H9 (cell line): ENCODE measurements at regions not wholly inside any gene's neighbourhood (a gene's known extent, or its start where the extent isn't known, plus 50 kb on each side); places are given as distances from the start of the nearest gene placed in this dataset.

Experiments used
- DNase-seq: peaks from one replicate; pipeline ENCODE4 v3.0.0-alpha.2; 2017
- H2AFZ ChIP-seq: one replicate; pipeline ENCODE4 v1.6.1; 2013; ENCODE audit warnings: mild to moderate bottlenecking, low read length, control low read depth, moderate library complexity
- H2AK5ac ChIP-seq: 2 replicates; pipeline ENCODE4 v1.6.1; 2013; ENCODE audit warnings: low read length, control low read depth, mixed read lengths; ENCODE audit not compliant: insufficient read length
- H2BK120ac ChIP-seq: one replicate; pipeline ENCODE4 v1.6.1; 2013; ENCODE audit warnings: low read depth, mild to moderate bottlenecking, low read length, control low read depth, inconsistent platforms; ENCODE audit not compliant: poor library complexity, severe bottlenecking
- H2BK12ac ChIP-seq: 2 replicates; pipeline ENCODE4 v1.6.1; 2013; ENCODE audit warnings: low read length, control low read depth, mixed read lengths, low read depth; ENCODE audit not compliant: insufficient read length
- H2BK15ac ChIP-seq: 2 replicates; pipeline ENCODE4 v1.6.1; 2013; ENCODE audit warnings: low read depth, low read length, control low read depth
- H2BK20ac ChIP-seq: one replicate; pipeline ENCODE4 v1.6.1; 2013; ENCODE audit warnings: low read depth, mild to moderate bottlenecking, low read length, control low read depth, inconsistent platforms; ENCODE audit not compliant: poor library complexity, severe bottlenecking
- H2BK5ac ChIP-seq: 2 replicates; pipeline ENCODE4 v1.6.1; 2013; ENCODE audit warnings: low read length, control low read depth, mixed read lengths; ENCODE audit not compliant: insufficient read length
- H3K14ac ChIP-seq: 2 replicates; pipeline ENCODE4 v1.6.1; 2013; ENCODE audit warnings: low read length, control low read depth; ENCODE audit not compliant: insufficient read depth
- H3K18ac ChIP-seq: 2 replicates; pipeline ENCODE4 v1.6.1; 2013; ENCODE audit warnings: low read depth, mild to moderate bottlenecking, mixed read lengths, low read length, control low read depth; ENCODE audit not compliant: insufficient read length
- H3K23ac ChIP-seq: 2 replicates; pipeline ENCODE4 v1.6.1; 2013; ENCODE audit warnings: low read length, control low read depth, mixed read lengths, low read depth; ENCODE audit not compliant: insufficient read length
- H3K23me2 ChIP-seq: 2 replicates; pipeline ENCODE4 v1.6.1; 2013; ENCODE audit warnings: low read depth, mild to moderate bottlenecking, mixed read lengths, low read length, control low read depth; ENCODE audit not compliant: insufficient read length, poor library complexity, severe bottlenecking
- H3K27ac ChIP-seq: 2 replicates; pipeline ENCODE4 v1.5.1; 2013; ENCODE audit warnings: low read length, control low read depth, mixed read lengths, low read depth; ENCODE audit not compliant: insufficient read length
- H3K27me3 ChIP-seq: 2 replicates; pipeline ENCODE4 v1.6.1; 2013; ENCODE audit warnings: low read length, control low read depth, inconsistent platforms; ENCODE audit not compliant: insufficient read depth
- H3K4ac ChIP-seq: 2 replicates; pipeline ENCODE4 v1.6.1; 2013; ENCODE audit warnings: low read depth, mild to moderate bottlenecking, control low read depth, inconsistent platforms, low read length, moderate library complexity
- H3K4me1 ChIP-seq: 2 replicates; pipeline ENCODE4 v1.6.1; 2013; ENCODE audit warnings: low read length, control low read depth, inconsistent platforms; ENCODE audit not compliant: insufficient read depth
- H3K4me2 ChIP-seq: 2 replicates; pipeline ENCODE4 v1.6.1; 2013; ENCODE audit warnings: low read length, control low read depth, mixed read lengths; ENCODE audit not compliant: insufficient read length, insufficient read depth
- H3K56ac ChIP-seq: 2 replicates; pipeline ENCODE4 v1.6.1; 2013; ENCODE audit warnings: low read depth, mild to moderate bottlenecking, mixed read lengths, low read length, control low read depth; ENCODE audit not compliant: insufficient read length
- H3K79me1 ChIP-seq: 2 replicates; pipeline ENCODE4 v1.6.1; 2013; ENCODE audit warnings: low read depth, mild to moderate bottlenecking, moderate library complexity, low read length, control low read depth, inconsistent platforms; ENCODE audit not compliant: insufficient read depth, poor library complexity, severe bottlenecking
- H3K79me2 ChIP-seq: 2 replicates; pipeline ENCODE4 v1.6.1; 2013; ENCODE audit warnings: low read length, control low read depth, inconsistent platforms; ENCODE audit not compliant: insufficient read depth
- H3K9ac ChIP-seq: 2 replicates; pipeline ENCODE4 v1.6.1; 2013; ENCODE audit warnings: low read length, control low read depth, mixed read lengths; ENCODE audit not compliant: insufficient read length; ENCODE audit errors: extremely low read depth
- H3K9me3 ChIP-seq: one replicate; pipeline ENCODE4 v1.6.1; 2013; ENCODE audit warnings: low read depth, low read length, inconsistent platforms; ENCODE audit not compliant: control insufficient read depth
- H3T11ph ChIP-seq: one replicate; pipeline ENCODE4 v1.6.1; 2013; ENCODE audit warnings: mild to moderate bottlenecking, low read length, control low read depth, inconsistent platforms
- H4K20me1 ChIP-seq: one replicate; pipeline ENCODE4 v1.6.1; 2013; ENCODE audit not compliant: control insufficient read depth, insufficient read length, insufficient read depth
- H4K5ac ChIP-seq: 2 replicates; pipeline ENCODE4 v1.6.1; 2013; ENCODE audit warnings: low read depth, mild to moderate bottlenecking, mixed read lengths, low read length, control low read depth; ENCODE audit not compliant: insufficient read length
- H4K8ac ChIP-seq: replicated peaks from 2 replicates; pipeline ENCODE4 v1.6.1; 2013; ENCODE audit warnings: low read length, control low read depth, mixed read lengths, low read depth; ENCODE audit not compliant: insufficient read length
- H4K91ac ChIP-seq: 2 replicates; pipeline ENCODE4 v1.6.1; 2013; ENCODE audit warnings: low read depth, mild to moderate bottlenecking, moderate library complexity, mixed read lengths, low read length, control low read depth; ENCODE audit not compliant: insufficient read length
- H3K27ac Mint-ChIP-seq, 3 experiments: 2 replicates in 2 of 3; 3 replicates in 1 of 3; pipeline ENCODE4 v1.8.0; 2020 to 2021; ENCODE audit warnings: mixed read lengths in 3 of 3, mild to moderate bottlenecking in 1 of 3, moderate library complexity in 1 of 3
- H3K27me3 Mint-ChIP-seq: 2 replicates; pipeline ENCODE4 v1.8.0; 2021; ENCODE audit warnings: low read depth, mild to moderate bottlenecking, moderate library complexity, mixed read lengths
- H3K36me3 Mint-ChIP-seq, 3 experiments: 2 replicates in 2 of 3; 3 replicates in 1 of 3; pipeline ENCODE4 v1.8.0; 2020 to 2021; ENCODE audit warnings: low read depth in 3 of 3, mixed read lengths in 3 of 3; ENCODE audit not compliant: insufficient read depth in 1 of 3
- H3K4me1 Mint-ChIP-seq, 2 experiments: 2 replicates each; pipeline ENCODE4 v1.8.0; 2020; ENCODE audit warnings: mixed read lengths in 2 of 2
- H3K4me3 Mint-ChIP-seq, 2 experiments: 2 replicates in 1 of 2; 3 replicates in 1 of 2; pipeline ENCODE4 v1.8.0; 2020 to 2021; ENCODE audit warnings: mild to moderate bottlenecking in 2 of 2, mixed read lengths in 2 of 2, moderate library complexity in 1 of 2
- H3K9me3 Mint-ChIP-seq, 2 experiments: 2 replicates in 1 of 2; 3 replicates in 1 of 2; pipeline ENCODE4 v1.8.0; 2020; ENCODE audit warnings: mild to moderate bottlenecking in 2 of 2, mixed read lengths in 2 of 2, moderate library complexity in 1 of 2
- WGBS: extraction: QIAGEN DNeasy Blood & Tissue Kit; methylation state at CpG from one replicate; pipeline ENCODE4 v1.1.7; 2013; ENCODE audit warnings: missing lambda C conversion rate, low lambda C conversion rate, mixed read lengths; ENCODE audit not compliant: insufficient read length; ENCODE audit errors: extremely low coverage; 5-methylcytosine and 5-hydroxymethylcytosine counted together
- TF ChIP-seq, protein P1 (sequence below): fragments of 200-600 bp; sonication (generic); conservative IDR thresholded peaks from 3 replicates; pipeline ENCODE4 v1.8.0; 2021; ENCODE audit warnings: antibody characterized with exemption, mild to moderate bottlenecking

DNA sequence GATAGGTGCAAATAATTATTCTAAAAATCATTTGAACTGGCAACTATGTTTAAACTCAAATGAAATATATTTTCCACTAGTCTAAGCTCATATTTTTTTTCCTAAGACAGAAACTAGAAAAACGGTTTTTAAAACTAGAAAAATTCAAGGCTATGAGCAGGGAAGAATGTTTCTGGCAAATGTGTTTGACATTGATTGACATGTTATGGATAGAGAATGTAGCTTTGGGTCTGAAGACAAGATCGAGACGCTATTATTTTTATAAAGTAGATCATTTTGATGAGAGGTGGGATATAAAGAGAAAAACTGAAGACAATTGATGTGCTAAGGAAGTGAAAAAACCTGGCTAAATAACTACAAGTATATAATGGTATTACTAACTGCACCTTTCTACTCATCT, 415.2 kb downstream of the GABRB3 start:
- no peak overlapping the region for H3K9ac ChIP-seq
- no peaks in the 10 kb centered on the region for H4K20me1 ChIP-seq
- H3T11ph ChIP-seq: no peak overlapping the region
- H4K91ac ChIP-seq: no peak overlapping the region
- no peak overlapping the region for H3K4me2 ChIP-seq
- TF ChIP-seq, protein P1, sequence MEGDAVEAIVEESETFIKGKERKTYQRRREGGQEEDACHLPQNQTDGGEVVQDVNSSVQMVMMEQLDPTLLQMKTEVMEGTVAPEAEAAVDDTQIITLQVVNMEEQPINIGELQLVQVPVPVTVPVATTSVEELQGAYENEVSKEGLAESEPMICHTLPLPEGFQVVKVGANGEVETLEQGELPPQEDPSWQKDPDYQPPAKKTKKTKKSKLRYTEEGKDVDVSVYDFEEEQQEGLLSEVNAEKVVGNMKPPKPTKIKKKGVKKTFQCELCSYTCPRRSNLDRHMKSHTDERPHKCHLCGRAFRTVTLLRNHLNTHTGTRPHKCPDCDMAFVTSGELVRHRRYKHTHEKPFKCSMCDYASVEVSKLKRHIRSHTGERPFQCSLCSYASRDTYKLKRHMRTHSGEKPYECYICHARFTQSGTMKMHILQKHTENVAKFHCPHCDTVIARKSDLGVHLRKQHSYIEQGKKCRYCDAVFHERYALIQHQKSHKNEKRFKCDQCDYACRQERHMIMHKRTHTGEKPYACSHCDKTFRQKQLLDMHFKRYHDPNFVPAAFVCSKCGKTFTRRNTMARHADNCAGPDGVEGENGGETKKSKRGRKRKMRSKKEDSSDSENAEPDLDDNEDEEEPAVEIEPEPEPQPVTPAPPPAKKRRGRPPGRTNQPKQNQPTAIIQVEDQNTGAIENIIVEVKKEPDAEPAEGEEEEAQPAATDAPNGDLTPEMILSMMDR: no peak
- no peaks in the 10 kb centered on the region for H3K23me2 ChIP-seq
- H3K27ac Mint-ChIP-seq: no peak overlapping the region
- no peak overlapping the region for H2AK5ac ChIP-seq
- H3K4me1 Mint-ChIP-seq: peaks cover 6% of the 10 kb centered on the region in 2 experiments
- no peak overlapping the region for H2BK5ac ChIP-seq
- no peaks in the 10 kb centered on the region for H3K36me3 Mint-ChIP-seq
- H3K4me3 Mint-ChIP-seq: no peak overlapping the region
- no peaks in the 10 kb centered on the region for H3K27me3 ChIP-seq
- H3K79me1 ChIP-seq: no peaks in the 10 kb centered on the region
- no peak overlapping the region for H2BK120ac ChIP-seq
- no peaks in the 10 kb centered on the region; a peak in 1 of 5 replicates for H3K9me3 Mint-ChIP-seq
- H3K27ac ChIP-seq: no peak overlapping the region
- H4K8ac ChIP-seq: no peak overlapping the region
- no peak overlapping the region for H3K23ac ChIP-seq
- no peak overlapping the region for H3K4ac ChIP-seq
- 0 out of 2 replicates have a peak, but pooled peaks cover 2% of the 10 kb centered on the region for H3K4me1 ChIP-seq
- no peak overlapping the region for H2BK20ac ChIP-seq
- no CpG with 5 or more reads among the region's 3 CpGs for WGBS
- H3K56ac ChIP-seq: no peak overlapping the region
- no peak overlapping the region for H3K18ac ChIP-seq
- no peaks in the 10 kb centered on the region for H3K9me3 ChIP-seq
- H3K79me2 ChIP-seq: no peaks in the 10 kb centered on the region
- no peak overlapping the region for H2BK12ac ChIP-seq
- H4K5ac ChIP-seq: no peak overlapping the region
- DNase-seq: no peak
- no peaks in the 10 kb centered on the region; the same call in 1 of the 2 replicates for H3K27me3 Mint-ChIP-seq
- H3K14ac ChIP-seq: no peak overlapping the region
- no peak overlapping the region for H2BK15ac ChIP-seq
- no peak overlapping the region for H2AFZ ChIP-seq
